Naive B cell (primary cell): ENCODE measurements at regions not wholly inside any gene's neighbourhood (a gene's known extent, or its start where the extent isn't known, plus 50 kb on each side); places are given as distances from the start of the nearest gene placed in this dataset.

Experiments
- ATAC-seq, 2 donors: fragments of 150-1000 bp; cut with Tn5 transposase; 2 replicates each; pipeline ENCODE4 v1.10.0; 2021; ENCODE audit warnings: low read depth in 2 of 2, mild to moderate bottlenecking in 2 of 2, moderate library complexity in 2 of 2
- DNase-seq: peaks from one replicate; pipeline ENCODE4 v3.0.0; 2022
- H3K27ac Mint-ChIP-seq, 6 donors: one replicate each; pipeline ENCODE4 v1.8.0; 2020 to 2022; ENCODE audit warnings: mild to moderate bottlenecking in 6 of 6, mixed read lengths in 6 of 6, moderate library complexity in 5 of 6, inconsistent platforms in 2 of 6
- H3K27me3 Mint-ChIP-seq, 3 donors: one replicate each; pipeline ENCODE4 v1.8.0; 2021 to 2022; ENCODE audit warnings: mixed read lengths in 3 of 3, mild to moderate bottlenecking in 1 of 3
- H3K36me3 Mint-ChIP-seq, 2 donors: one replicate each; pipeline ENCODE4 v1.8.0; 2020 to 2022; ENCODE audit warnings: mixed read lengths in 2 of 2, inconsistent platforms in 1 of 2, mild to moderate bottlenecking in 1 of 2
- H3K4me1 Mint-ChIP-seq, 3 donors: one replicate each; pipeline ENCODE4 v1.8.0; 2020 to 2022; ENCODE audit warnings: mixed read lengths in 3 of 3, inconsistent platforms in 1 of 3, mild to moderate bottlenecking in 1 of 3, moderate library complexity in 1 of 3
- H3K4me3 Mint-ChIP-seq, 8 donors: one replicate each; pipeline ENCODE4 v1.8.0; 2020 to 2022; ENCODE audit warnings: mild to moderate bottlenecking in 8 of 8, mixed read lengths in 8 of 8, moderate library complexity in 8 of 8, inconsistent platforms in 2 of 8
- H3K9me3 Mint-ChIP-seq, 7 donors: one replicate each; pipeline ENCODE4 v1.8.0; 2020 to 2022; ENCODE audit warnings: mixed read lengths in 7 of 7, mild to moderate bottlenecking in 5 of 7, inconsistent platforms in 2 of 7, moderate library complexity in 1 of 7

DNA sequence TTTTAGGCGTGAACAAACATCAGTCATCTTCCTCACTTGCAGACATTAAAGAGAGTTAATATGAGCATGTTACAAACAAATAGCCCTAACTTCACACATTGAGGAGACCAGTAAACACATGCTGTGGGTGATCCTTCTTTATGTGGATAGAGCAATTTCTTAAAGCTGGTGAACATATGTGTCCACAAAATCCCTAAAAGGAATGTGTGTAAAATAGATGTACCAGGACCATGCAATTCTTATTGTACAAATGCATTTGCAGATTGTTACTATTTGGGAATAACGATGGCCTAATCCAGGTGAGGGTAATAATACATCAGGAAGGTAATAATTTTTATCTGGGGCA lies 228.9 kb downstream of the ALDH8A1 start:
- Mint-ChIP-seq H3K9me3 (no peaks in the 10 kb centered on the region), H3K27me3 (peaks cover 0 to 1% (median 0%) of the 10 kb centered on the region in 3 donors), H3K27ac (no peak overlapping the region), H3K4me3 (no peak overlapping the region), H3K4me1 (no peaks in the 10 kb centered on the region), H3K36me3 (no peaks in the 10 kb centered on the region)
- DNase-seq, result no peak
- no peak for ATAC-seq

DNA sequence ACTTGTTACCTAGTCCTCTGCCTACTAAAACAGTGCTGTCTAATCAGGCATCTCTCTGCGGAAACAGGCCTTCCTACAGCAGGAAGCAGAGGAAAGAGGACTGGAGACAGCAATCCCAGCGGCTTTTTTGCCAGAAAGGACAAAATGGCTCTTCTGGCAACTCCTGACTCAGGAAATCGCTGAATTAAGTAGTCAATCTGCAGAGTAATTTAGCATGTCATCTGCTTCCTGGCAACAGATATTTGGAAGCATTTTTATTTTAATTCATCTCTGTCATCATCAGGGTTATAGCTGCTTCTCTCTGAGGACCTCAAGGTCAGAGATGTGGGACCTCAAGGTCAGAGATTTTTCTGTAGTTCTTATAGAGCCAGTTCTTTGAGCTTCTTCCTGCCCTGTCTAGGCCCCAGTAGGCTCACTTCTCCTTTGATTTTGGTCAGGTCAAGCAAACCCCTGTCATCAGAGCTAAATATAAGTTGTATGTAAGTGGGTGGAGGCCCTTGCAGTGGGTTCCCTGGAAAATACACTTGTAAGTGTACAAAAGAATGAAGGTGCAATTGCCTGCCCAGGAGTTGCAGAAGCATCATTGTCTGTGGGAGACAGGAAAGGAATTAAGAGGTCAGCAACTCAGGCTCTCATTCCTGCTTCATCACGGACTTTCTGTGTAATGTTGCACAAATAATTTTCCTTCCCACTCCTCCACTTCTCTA lies 229.4 kb downstream of the ALDH8A1 start:
- H3K27ac Mint-ChIP-seq, result no peak overlapping the region
- no peaks in the 10 kb centered on the region for H3K36me3 Mint-ChIP-seq
- H3K4me1 Mint-ChIP-seq, result no peaks in the 10 kb centered on the region
- no peak overlapping the region for H3K4me3 Mint-ChIP-seq
- H3K9me3 Mint-ChIP-seq, result no peaks in the 10 kb centered on the region
- ATAC-seq (no peak), DNase-seq (no peak)
- peaks cover 0 to 5% (median 0%) of the 10 kb centered on the region in 3 donors for H3K27me3 Mint-ChIP-seq

DNA sequence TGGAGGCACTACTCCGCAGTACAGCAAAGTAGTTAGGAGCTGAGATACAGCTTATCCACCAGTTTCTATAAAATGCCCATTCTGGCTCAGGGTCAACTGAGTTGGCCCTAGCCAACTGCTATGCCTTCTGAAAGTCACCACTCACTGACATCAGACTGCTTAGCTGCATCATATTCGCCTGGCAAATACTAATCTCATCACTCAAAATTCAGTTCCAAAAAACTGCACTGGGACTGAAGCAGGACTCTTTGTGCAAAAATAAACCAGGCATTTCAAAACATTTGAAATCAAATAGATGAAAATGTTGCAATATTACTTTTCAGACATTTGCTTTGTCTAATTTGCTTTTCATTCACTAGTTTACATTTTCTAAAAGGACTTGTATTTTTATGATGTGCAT lies 230.0 kb downstream of the ALDH8A1 start:
- Mint-ChIP-seq H3K27me3 (peaks cover 0 to 7% (median 0%) of the 10 kb centered on the region in 3 donors), H3K36me3 (no peaks in the 10 kb centered on the region), H3K27ac (no peak overlapping the region), H3K9me3 (no peaks in the 10 kb centered on the region), H3K4me3 (no peak overlapping the region), H3K4me1 (no peaks in the 10 kb centered on the region)
- ATAC-seq, result no peak
- DNase-seq, result no peak

DNA sequence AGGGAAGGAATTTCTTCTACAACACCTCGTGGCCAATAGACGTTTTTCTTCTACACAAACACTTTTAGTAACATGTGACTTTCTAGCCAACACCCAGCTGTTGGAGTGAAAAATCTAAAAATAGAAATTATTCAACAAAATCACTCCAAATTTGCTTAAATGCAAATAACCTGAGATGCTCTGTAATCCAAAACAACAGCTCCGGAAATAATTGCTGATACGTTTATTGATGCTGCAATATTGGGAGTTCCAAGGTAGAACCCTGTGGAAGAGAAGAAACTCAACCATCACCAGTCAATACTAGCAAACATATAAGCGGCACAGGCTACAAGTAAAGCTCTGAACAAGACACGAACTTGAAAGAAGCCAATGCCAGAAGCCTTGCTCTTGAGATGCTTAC lies 230.6 kb downstream of the ALDH8A1 start:
- no peak for DNase-seq
- Mint-ChIP-seq H3K9me3 (no peaks in the 10 kb centered on the region), H3K4me1 (no peaks in the 10 kb centered on the region), H3K36me3 (no peaks in the 10 kb centered on the region), H3K27me3 (peaks cover 0 to 7% (median 0%) of the 10 kb centered on the region in 3 donors), H3K27ac (no peak overlapping the region), H3K4me3 (no peak overlapping the region)
- ATAC-seq, result no peak

DNA sequence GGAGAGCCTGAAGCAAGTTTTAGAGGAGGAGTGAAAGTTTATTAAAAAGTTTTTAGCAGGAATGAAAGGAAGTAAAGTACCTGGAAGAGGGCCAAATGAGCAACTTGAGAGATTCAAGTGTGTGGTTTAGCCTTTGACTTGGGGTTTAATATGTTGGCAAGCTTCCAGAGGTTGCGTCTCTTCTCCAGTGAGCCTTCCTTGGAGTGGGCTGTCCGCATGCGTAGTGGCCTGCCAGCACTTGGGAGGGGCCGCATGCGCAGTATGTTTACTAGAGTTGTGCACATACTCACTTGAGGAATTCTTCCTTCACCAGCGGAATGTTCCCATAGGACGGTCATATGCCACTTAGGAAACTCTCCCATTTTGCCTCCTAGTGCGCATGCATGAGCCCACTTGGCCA lies 235.2 kb downstream of the ALDH8A1 start:
- H3K27me3 Mint-ChIP-seq, result peaks cover 6 to 15% (median 11%) of the 10 kb centered on the region in 3 donors
- no peak overlapping the region for H3K4me3 Mint-ChIP-seq
- ATAC-seq (no peak), DNase-seq (no peak)
- H3K27ac Mint-ChIP-seq, result no peak overlapping the region
- H3K4me1 Mint-ChIP-seq, result no peaks in the 10 kb centered on the region
- H3K36me3 Mint-ChIP-seq, result no peaks in the 10 kb centered on the region
- no peaks in the 10 kb centered on the region for H3K9me3 Mint-ChIP-seq

DNA sequence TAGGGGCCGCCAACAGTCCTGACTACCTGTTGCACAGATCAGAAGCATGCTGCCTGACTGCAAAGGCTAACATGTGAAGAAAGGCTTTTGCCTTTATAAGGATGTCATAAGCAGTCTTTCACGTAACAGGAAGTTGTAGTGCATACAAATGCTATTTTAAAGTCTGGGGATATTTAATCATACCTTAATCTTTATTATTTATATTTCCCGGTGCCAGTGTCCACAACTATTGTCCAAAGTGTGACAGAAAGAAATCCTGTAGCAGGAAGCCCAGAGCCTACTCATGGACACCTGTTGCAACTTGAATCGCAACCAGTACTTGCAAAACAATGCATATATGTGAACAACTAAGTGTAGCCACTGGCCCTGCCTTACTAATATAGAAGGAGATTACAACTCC lies 235.8 kb downstream of the ALDH8A1 start:
- ATAC-seq, result no peak
- peaks cover 6 to 15% (median 11%) of the 10 kb centered on the region in 3 donors for H3K27me3 Mint-ChIP-seq
- H3K36me3 Mint-ChIP-seq, result no peaks in the 10 kb centered on the region
- H3K4me1 Mint-ChIP-seq, result no peaks in the 10 kb centered on the region
- no peak overlapping the region for H3K4me3 Mint-ChIP-seq
- no peak overlapping the region for H3K27ac Mint-ChIP-seq
- no peaks in the 10 kb centered on the region for H3K9me3 Mint-ChIP-seq
- DNase-seq, result no peak

DNA sequence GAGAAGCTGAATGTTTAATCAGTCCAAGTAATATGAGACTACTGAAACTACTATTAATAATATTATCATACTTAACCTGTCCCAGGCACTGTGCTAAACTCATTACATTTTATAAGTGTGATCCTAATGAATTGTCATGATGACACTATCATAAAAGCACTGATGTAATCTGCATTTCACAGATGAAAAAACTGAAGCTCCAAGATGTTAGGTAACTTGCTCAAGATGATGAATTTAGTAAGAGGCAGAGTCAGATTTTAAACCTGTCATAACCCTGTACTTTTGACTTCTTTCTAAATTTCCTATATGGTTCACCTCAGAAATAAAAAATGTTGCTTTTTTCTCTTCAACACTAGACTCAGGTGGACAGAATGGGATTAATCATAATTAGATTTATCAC lies 237.6 kb downstream of the ALDH8A1 start:
- H3K4me1 Mint-ChIP-seq, result no peaks in the 10 kb centered on the region
- H3K4me3 Mint-ChIP-seq, result no peak overlapping the region
- H3K27ac Mint-ChIP-seq, result no peak overlapping the region
- H3K36me3 Mint-ChIP-seq, result no peaks in the 10 kb centered on the region
- peaks cover 8 to 18% (median 11%) of the 10 kb centered on the region in 3 donors for H3K27me3 Mint-ChIP-seq
- DNase-seq (no peak), ATAC-seq (no peak)
- H3K9me3 Mint-ChIP-seq, result no peaks in the 10 kb centered on the region

DNA sequence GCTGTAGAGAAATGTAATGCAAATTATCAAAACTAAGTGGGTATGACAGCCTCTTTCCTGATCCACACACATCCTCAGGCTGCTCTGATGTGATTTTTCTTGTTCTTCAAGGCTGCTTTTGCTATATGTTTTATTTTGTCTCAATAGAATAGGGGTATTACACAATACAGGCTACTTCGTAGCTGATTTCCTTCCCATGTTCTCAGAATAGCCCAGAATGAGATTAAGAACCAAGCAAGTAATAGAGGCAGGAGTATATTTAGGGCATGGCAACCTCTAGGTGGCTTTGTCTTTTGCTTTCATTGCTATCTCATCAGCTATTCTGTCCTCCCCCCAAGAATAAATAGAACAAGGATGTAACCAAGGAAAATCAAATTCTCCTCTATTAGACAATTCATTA lies 241.8 kb downstream of the ALDH8A1 start:
- Mint-ChIP-seq H3K9me3 (no peaks in the 10 kb centered on the region), H3K4me3 (no peak overlapping the region), H3K27me3 (peaks cover 16 to 18% (median 17%) of the 10 kb centered on the region in 3 donors), H3K4me1 (no peaks in the 10 kb centered on the region), H3K36me3 (no peaks in the 10 kb centered on the region), H3K27ac (no peak overlapping the region)
- ATAC-seq (no peak), DNase-seq (no peak)

DNA sequence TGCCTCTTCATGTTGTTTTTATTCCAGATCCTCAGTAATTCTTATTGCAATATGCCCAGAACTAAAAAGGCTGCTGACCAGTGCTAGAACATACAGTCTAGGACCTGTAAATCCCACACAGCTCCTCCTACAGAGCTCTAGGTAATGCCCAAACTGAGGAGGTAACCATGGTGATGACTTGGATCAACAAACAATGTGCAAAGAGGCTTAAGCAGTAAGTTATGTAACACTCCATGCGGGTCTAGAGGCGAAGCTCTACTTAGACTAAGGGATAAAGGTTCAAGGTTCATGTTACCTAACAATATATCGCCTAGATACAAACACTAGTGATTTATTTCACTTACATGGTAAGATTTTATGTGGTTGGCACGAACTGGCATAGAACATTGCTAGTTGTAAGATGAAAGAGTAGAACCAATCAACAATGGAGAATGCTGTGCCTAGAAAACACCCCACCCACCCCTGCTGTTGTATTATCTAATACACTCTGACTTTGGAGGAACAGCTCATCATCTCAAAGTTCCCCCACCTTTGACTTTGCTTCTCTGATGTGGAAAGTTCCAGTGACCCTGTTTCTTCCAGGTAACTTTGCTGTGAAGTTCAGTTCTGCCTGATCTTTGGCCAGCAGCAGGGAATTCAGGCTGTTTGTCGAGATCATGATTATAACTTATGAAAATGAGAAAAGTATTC lies 242.4 kb downstream of the ALDH8A1 start:
- Mint-ChIP-seq H3K36me3 (no peaks in the 10 kb centered on the region), H3K4me3 (no peak overlapping the region), H3K27me3 (peaks cover 16 to 18% (median 17%) of the 10 kb centered on the region in 3 donors), H3K9me3 (no peaks in the 10 kb centered on the region), H3K27ac (no peak overlapping the region), H3K4me1 (no peaks in the 10 kb centered on the region)
- ATAC-seq (peak in 1 of 2 donors; percentile 18), DNase-seq (no peak)

DNA sequence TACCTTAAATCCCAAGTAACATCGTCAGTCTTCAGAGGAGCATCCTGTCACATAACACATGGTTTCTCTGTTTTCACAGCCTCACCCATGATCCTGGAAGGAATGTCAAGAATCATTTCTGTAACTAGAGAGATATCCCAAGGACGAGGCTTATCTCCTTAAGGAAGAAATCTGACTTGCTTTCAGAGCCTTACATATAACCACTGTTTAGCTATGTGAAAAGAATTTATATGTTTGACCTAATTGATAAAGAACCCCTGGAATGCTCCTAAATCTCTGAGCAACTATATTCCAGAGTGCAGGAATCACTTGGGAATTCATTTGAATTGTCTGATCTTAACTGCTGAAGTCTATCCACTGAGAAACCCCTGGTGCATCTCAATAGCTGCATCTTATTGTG lies 243.1 kb downstream of the ALDH8A1 start:
- Mint-ChIP-seq H3K27me3 (peaks cover 14 to 17% (median 16%) of the 10 kb centered on the region in 3 donors), H3K27ac (no peak overlapping the region), H3K4me3 (no peak overlapping the region), H3K4me1 (no peaks in the 10 kb centered on the region), H3K36me3 (no peaks in the 10 kb centered on the region), H3K9me3 (no peaks in the 10 kb centered on the region)
- DNase-seq, result no peak
- ATAC-seq, result no peak

DNA sequence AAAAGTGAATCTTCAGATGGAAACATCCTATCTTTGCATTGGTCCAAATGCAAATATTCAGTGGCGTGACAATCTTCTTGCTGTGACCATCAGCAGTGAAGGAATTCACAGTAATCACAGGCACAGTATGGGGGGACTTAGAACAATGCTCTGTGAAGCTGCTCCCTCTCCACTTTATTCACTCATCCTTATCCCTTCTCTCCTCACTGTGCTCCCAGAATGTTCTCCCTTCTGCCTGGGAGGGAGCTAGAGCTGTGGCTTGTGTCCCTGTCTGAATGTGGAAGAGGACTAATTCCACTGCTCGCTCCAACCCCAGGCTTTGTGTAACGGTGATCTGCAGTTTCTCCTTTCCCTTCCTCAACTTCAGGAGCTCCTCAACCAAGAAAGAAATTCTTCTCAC lies 243.7 kb downstream of the ALDH8A1 start:
- Mint-ChIP-seq H3K27ac (no peak overlapping the region), H3K36me3 (no peaks in the 10 kb centered on the region), H3K4me3 (no peak overlapping the region), H3K27me3 (peaks cover 16 to 20% (median 17%) of the 10 kb centered on the region in 3 donors), H3K4me1 (no peaks in the 10 kb centered on the region), H3K9me3 (no peaks in the 10 kb centered on the region)
- ATAC-seq (no peak), DNase-seq (no peak)

DNA sequence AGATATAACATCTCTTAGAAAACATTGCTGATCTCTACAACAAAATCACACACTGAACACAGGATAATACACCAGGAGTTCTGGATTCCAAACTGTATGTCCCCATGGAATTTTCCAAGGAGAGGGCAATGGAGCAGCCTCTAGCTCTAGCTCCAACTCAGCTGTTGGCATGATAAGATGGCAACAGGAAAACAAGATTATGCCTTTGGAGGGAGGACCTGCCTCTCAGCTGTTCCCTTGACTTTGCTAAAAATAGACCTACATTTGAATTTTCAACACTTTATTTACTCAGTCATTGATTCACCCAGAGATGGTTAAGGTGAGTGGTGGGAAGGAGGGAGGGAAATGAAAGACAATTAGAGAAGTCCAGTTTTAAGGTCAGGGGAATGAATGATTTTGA lies 246.7 kb downstream of the ALDH8A1 start:
- peaks cover 8 to 18% (median 11%) of the 10 kb centered on the region in 3 donors for H3K27me3 Mint-ChIP-seq
- H3K9me3 Mint-ChIP-seq, result no peaks in the 10 kb centered on the region
- ATAC-seq (no peak), DNase-seq (no peak)
- no peaks in the 10 kb centered on the region for H3K4me1 Mint-ChIP-seq
- H3K36me3 Mint-ChIP-seq, result no peaks in the 10 kb centered on the region
- no peak overlapping the region for H3K4me3 Mint-ChIP-seq
- H3K27ac Mint-ChIP-seq, result no peak overlapping the region

DNA sequence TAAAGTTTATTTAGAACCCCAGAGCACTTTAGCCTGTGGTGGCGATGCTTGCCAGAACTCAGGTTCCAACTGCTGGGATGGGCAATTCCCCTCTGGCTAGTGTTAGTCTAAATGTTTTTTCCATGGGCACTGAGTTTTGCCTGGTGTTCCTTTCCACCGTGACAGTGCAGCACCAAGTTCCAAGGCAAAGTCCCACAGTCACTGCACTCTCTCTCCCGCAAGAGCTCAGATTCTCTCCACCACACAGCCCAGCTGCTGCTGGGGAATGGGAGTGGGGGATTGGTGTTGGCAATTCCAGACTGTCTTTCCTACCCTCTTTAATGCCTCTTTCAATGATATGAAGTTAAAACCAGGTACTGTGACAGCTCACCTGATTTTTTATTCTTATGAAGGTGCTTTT lies 247.6 kb downstream of the ALDH8A1 start:
- DNase-seq (no peak), ATAC-seq (no peak)
- Mint-ChIP-seq H3K9me3 (peaks cover 0 to 1% (median 0%) of the 10 kb centered on the region in 7 donors), H3K36me3 (no peaks in the 10 kb centered on the region), H3K27ac (no peak overlapping the region), H3K4me1 (no peaks in the 10 kb centered on the region), H3K27me3 (peaks cover 13 to 18% (median 15%) of the 10 kb centered on the region in 3 donors), H3K4me3 (no peak overlapping the region)

DNA sequence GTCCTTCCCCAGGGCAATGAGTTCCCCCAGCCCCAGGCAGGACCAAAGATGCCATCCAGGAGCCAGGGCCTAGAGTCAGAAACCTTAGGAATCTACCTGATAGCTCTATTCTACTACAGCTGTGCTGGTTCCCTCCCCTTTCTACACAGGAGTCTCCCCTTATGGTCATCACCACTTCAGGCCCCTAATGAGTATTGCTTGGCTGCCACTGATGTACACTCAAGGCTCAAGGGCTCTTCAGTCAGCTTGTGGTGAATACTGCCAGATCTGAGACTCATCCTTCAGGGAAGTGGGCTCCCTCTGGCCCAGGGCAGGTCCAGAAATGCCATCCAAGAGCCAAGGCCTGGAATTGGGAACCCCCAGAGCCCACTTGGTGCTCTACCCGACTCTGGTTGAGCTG lies 248.6 kb downstream of the ALDH8A1 start:
- DNase-seq, result no peak
- H3K36me3 Mint-ChIP-seq, result no peaks in the 10 kb centered on the region
- no peak for ATAC-seq
- H3K9me3 Mint-ChIP-seq, result peaks cover 0 to 1% (median 0%) of the 10 kb centered on the region in 7 donors
- no peak overlapping the region for H3K4me3 Mint-ChIP-seq
- peaks cover 9 to 21% (median 11%) of the 10 kb centered on the region in 3 donors for H3K27me3 Mint-ChIP-seq
- H3K4me1 Mint-ChIP-seq, result no peaks in the 10 kb centered on the region
- H3K27ac Mint-ChIP-seq, result no peak overlapping the region
